DND-41 (cell line): ENCODE measurements at regions not wholly inside any gene's neighbourhood (a gene's known extent, or its start where the extent isn't known, plus 50 kb on each side); places are given as distances from the start of the nearest gene placed in this dataset.
"Not testable (repeated sequence)": the region's sequence is repeated elsewhere in the genome, so short reads cannot be mapped to it uniquely, and the experiment has no call there.

Experiments used
- ATAC-seq: fragments of 200-7000 bp; cut with Tn5 transposase; 3 replicates; pipeline ENCODE4 v1.9.1; 2021; ENCODE audit warnings: low read depth; ENCODE audit not compliant: insufficient read depth
- DNase-seq: peaks from one replicate; pipeline ENCODE4 v3.0.0-alpha.2; 2020
- H2AFZ ChIP-seq: 2 replicates; pipeline ENCODE4 v1.6.0; 2012; ENCODE audit warnings: low read depth, low read length
- H3K27ac ChIP-seq: 2 replicates; pipeline ENCODE4 v1.5.1; 2012; ENCODE audit warnings: low read length, inconsistent platforms
- H3K27me3 ChIP-seq: fragments of 200-600 bp; sonication (generic); 2 replicates; pipeline ENCODE4 v1.6.0; 2012; ENCODE audit warnings: low read length, mild to moderate bottlenecking, inconsistent platforms; ENCODE audit not compliant: insufficient read depth, poor library complexity
- H3K36me3 ChIP-seq: 2 replicates; pipeline ENCODE4 v1.5.1; 2012; ENCODE audit warnings: low read length, inconsistent platforms; ENCODE audit not compliant: insufficient read depth
- H3K4me1 ChIP-seq: 2 replicates; pipeline ENCODE4 v1.5.1; 2012; ENCODE audit warnings: mild to moderate bottlenecking, low read length; ENCODE audit not compliant: insufficient read depth
- H3K4me2 ChIP-seq: 2 replicates; pipeline ENCODE4 v1.6.0; 2012; ENCODE audit warnings: mild to moderate bottlenecking, moderate library complexity, low read length, inconsistent platforms; ENCODE audit not compliant: insufficient read depth
- H3K4me3 ChIP-seq, 2 experiments: fragments of 200-600 bp in 1 of 2; shearing (Covaris generic) in 1 of 2; 2 replicates each; pipeline ENCODE4 v1.5.1; 2012 to 2016; ENCODE audit warnings: inconsistent platforms in 2 of 2, low read length in 2 of 2, mild to moderate bottlenecking in 2 of 2, low read depth in 1 of 2, moderate library complexity in 1 of 2
- H3K79me2 ChIP-seq: 2 replicates; pipeline ENCODE4 v1.6.0; 2012; ENCODE audit warnings: low read length, inconsistent platforms; ENCODE audit not compliant: insufficient read depth
- H3K9ac ChIP-seq: 2 replicates; pipeline ENCODE4 v1.6.0; 2012; ENCODE audit warnings: low read depth, mild to moderate bottlenecking, inconsistent platforms, low read length, moderate library complexity
- H3K9me3 ChIP-seq: 2 replicates; pipeline ENCODE4 v1.5.1; 2012; ENCODE audit warnings: low read length, moderate library complexity, mild to moderate bottlenecking, inconsistent platforms; ENCODE audit not compliant: insufficient read depth, severe bottlenecking
- H4K20me1 ChIP-seq: 2 replicates; pipeline ENCODE4 v1.6.0; 2012; ENCODE audit warnings: low read length; ENCODE audit not compliant: insufficient read depth
- EZH2 ChIP-seq: IDR thresholded peaks from 3 replicates; pipeline ENCODE4 v1.6.1; 2012; ENCODE audit warnings: borderline replicate concordance, low read depth, mild to moderate bottlenecking, moderate library complexity, low read length, inconsistent platforms; ENCODE audit not compliant: severe bottlenecking
- TF ChIP-seq, protein P1 (sequence below): IDR thresholded peaks from 2 replicates; pipeline ENCODE4 v1.5.1; 2012; ENCODE audit warnings: borderline replicate concordance, low read length, moderate library complexity, mild to moderate bottlenecking; ENCODE audit not compliant: poor library complexity, severe bottlenecking; ENCODE audit errors: extremely low read depth

DNA sequence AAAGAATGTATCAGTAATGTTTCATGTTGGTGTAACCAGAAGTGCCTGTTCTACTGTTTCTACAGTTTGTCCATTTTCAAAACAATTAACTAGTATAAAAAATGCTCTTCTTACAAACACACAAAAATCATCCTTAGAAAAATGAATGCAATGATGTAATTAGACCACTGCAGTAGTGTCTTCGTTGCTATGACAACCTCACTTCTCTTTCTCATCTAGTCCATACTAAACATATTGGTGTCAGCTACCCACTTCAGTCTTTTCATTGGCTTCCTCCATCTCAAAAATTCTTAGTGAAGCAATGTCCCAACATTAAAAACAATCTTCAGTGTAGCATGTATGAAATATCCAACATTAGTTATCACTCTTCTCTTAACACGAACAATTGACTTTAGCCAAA lies 1265.8 kb downstream of the REEP3 start:
- ATAC-seq (no peak), DNase-seq (no peak)
- no peak overlapping the region for H3K9ac ChIP-seq
- no peaks in the 10 kb centered on the region for H3K79me2 ChIP-seq
- TF ChIP-seq, protein P1, sequence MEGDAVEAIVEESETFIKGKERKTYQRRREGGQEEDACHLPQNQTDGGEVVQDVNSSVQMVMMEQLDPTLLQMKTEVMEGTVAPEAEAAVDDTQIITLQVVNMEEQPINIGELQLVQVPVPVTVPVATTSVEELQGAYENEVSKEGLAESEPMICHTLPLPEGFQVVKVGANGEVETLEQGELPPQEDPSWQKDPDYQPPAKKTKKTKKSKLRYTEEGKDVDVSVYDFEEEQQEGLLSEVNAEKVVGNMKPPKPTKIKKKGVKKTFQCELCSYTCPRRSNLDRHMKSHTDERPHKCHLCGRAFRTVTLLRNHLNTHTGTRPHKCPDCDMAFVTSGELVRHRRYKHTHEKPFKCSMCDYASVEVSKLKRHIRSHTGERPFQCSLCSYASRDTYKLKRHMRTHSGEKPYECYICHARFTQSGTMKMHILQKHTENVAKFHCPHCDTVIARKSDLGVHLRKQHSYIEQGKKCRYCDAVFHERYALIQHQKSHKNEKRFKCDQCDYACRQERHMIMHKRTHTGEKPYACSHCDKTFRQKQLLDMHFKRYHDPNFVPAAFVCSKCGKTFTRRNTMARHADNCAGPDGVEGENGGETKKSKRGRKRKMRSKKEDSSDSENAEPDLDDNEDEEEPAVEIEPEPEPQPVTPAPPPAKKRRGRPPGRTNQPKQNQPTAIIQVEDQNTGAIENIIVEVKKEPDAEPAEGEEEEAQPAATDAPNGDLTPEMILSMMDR, result no peak
- no peak for TF ChIP-seq EZH2
- H3K27ac ChIP-seq, result no peak overlapping the region
- H3K36me3 ChIP-seq, result no peaks in the 10 kb centered on the region
- H4K20me1 ChIP-seq, result no peaks in the 10 kb centered on the region
- H3K27me3 ChIP-seq, result no peaks in the 10 kb centered on the region
- H2AFZ ChIP-seq, result no peak overlapping the region
- H3K9me3 ChIP-seq, result no peaks in the 10 kb centered on the region
- no peak overlapping the region for H3K4me3 ChIP-seq
- H3K4me1 ChIP-seq, result no peaks in the 10 kb centered on the region
- no peak overlapping the region for H3K4me2 ChIP-seq

DNA sequence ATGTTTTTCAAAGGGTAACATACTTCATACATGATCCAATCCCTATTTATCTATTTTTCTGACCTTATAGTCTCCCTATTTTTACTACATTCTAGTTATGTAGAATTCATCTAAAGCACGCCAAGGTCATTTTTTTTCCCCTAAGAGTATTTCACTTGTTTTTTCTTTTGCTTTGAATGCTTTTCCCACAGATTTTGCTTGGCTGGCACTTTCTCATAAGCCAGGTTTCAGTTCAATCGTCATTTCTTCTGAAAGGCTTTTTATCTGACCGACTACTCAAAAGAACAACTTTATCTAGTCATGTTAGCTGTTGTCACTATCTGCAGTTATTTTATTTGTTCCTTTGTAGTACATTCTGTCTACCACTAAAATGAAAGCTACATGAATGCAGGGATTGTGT lies 1274.6 kb downstream of the REEP3 start:
- Histone ChIP-seq H2AFZ (no peak overlapping the region), H3K9ac (no peak overlapping the region), H3K79me2 (no peaks in the 10 kb centered on the region), H3K36me3 (no peaks in the 10 kb centered on the region), H3K4me3 (no peak overlapping the region), H3K27me3 (no peaks in the 10 kb centered on the region), H3K27ac (no peak overlapping the region), H3K4me2 (no peak overlapping the region), H3K9me3 (no peaks in the 10 kb centered on the region), H4K20me1 (no peaks in the 10 kb centered on the region), H3K4me1 (no peaks in the 10 kb centered on the region)
- ATAC-seq (no peak), DNase-seq (no peak)
- TF ChIP-seq, protein P1, result no peak

DNA sequence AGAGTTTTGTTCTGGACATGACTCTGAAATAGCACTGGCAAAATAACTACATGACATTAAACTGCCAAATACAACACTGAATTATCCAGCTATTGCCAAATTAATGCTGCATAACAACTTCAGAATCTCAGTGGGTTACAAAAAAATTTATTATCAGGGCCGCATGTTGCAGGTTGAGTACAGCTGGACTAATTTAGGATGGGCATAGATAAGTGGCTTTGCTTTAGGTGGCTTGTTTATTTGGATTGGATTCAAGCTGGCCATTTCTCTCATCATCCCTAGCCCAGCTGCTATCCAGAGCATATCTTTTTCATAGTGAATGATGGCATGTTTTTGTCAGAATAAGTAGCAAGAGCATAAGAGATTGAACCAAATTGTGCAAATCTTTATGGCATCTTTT lies 1277.1 kb downstream of the REEP3 start:
- H2AFZ ChIP-seq, result no peak overlapping the region
- no peaks in the 10 kb centered on the region for H3K4me1 ChIP-seq
- TF ChIP-seq, protein P1, result no peak
- TF ChIP-seq EZH2, result no peak
- no peak overlapping the region for H3K9ac ChIP-seq
- H3K79me2 ChIP-seq, result no peaks in the 10 kb centered on the region
- H3K4me3 ChIP-seq, result no peak overlapping the region
- ATAC-seq (no peak), DNase-seq (no peak)
- no peaks in the 10 kb centered on the region for H3K9me3 ChIP-seq
- no peaks in the 10 kb centered on the region for H4K20me1 ChIP-seq
- H3K36me3 ChIP-seq, result no peaks in the 10 kb centered on the region
- H3K4me2 ChIP-seq, result no peak overlapping the region
- H3K27ac ChIP-seq, result no peak overlapping the region
- H3K27me3 ChIP-seq, result no peaks in the 10 kb centered on the region

DNA sequence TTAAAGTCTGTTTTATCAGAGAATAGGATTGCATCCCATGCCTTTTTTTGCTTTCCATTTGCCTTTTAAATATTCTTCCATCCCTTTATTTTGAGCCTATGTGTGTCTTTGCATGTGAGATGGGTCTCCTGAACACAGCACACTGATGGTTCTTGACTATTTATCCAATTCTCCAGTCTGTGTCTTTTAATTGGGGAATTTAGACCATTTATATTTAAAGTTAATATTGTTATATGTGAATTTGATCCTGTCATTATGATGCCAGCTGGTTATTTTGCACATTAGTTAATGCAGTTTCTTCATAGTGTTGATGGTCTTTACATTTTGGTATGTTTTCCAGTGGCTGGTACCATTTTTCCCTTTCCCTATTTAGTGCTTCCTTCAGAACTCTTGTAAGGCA lies 1287.0 kb downstream of the REEP3 start:
- H2AFZ ChIP-seq, H3K79me2 ChIP-seq, H3K4me2 ChIP-seq, DNase-seq, H3K27ac ChIP-seq, H3K4me3 ChIP-seq, H4K20me1 ChIP-seq, ATAC-seq, H3K36me3 ChIP-seq, H3K4me1 ChIP-seq, H3K27me3 ChIP-seq, H3K9me3 ChIP-seq, H3K9ac ChIP-seq: not testable (repeated sequence)

DNA sequence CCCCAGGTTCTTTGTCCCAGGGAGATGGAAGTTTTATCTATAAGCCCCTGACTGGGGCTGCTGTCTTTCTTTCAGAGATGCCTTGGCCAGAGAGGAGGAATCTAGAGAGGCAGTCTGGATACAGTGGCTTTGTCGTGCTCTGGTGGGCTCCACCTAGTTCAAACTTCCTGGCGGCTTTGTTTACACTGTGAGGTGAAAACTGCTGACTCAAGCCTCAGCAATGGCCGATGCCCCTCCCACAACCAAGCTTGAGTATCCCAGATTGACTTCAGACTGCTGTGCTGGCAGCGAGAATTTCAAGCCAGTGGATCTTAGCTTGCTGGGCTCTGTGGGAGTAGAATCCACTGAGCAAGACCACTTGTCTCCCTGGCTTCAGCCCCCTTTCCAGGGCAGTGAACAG lies 1288.8 kb downstream of the REEP3 start:
- H3K9me3 ChIP-seq, H3K9ac ChIP-seq, H3K4me2 ChIP-seq, H3K4me1 ChIP-seq, H3K36me3 ChIP-seq, ATAC-seq, H4K20me1 ChIP-seq, H3K27me3 ChIP-seq, H3K27ac ChIP-seq, DNase-seq, H3K79me2 ChIP-seq, H2AFZ ChIP-seq, H3K4me3 ChIP-seq: not testable (repeated sequence)
